SJCRH30 (cell line): ENCODE measurements at regions not wholly inside any gene's neighbourhood (a gene's known extent, or its start where the extent isn't known, plus 50 kb on each side); places are given as distances from the start of the nearest gene placed in this dataset.
A peak's percentile ranks its signal among the peaks of the same experiment; 100 is the strongest.

Experiments used
- DNase-seq, 2 experiments: peaks; one replicate each; pipeline ENCODE4 v3.0.0-alpha.2; 2015 to 2020
- H3K27ac ChIP-seq: fragments of 250-450 bp; sonication (Bioruptor Pico); 2 replicates; pipeline ENCODE4 v1.5.1; 2020; ENCODE audit warnings: mild to moderate bottlenecking, moderate library complexity
- H3K27me3 ChIP-seq: fragments of 250-450 bp; sonication (Bioruptor Pico); 2 replicates; pipeline ENCODE4 v1.5.1; 2020; ENCODE audit warnings: mild to moderate bottlenecking, moderate library complexity
- H3K36me3 ChIP-seq: fragments of 250-450 bp; sonication (Bioruptor Pico); 2 replicates; pipeline ENCODE4 v1.5.1; 2020; ENCODE audit warnings: mild to moderate bottlenecking, moderate library complexity
- H3K4me1 ChIP-seq: fragments of 250-450 bp; sonication (Bioruptor Pico); 2 replicates; pipeline ENCODE4 v1.5.1; 2020; ENCODE audit warnings: mild to moderate bottlenecking, moderate library complexity
- H3K4me3 ChIP-seq: fragments of 250-450 bp; sonication (Bioruptor Pico); 2 replicates; pipeline ENCODE4 v1.5.1; 2020; ENCODE audit warnings: mild to moderate bottlenecking, moderate library complexity
- H3K9me3 ChIP-seq: fragments of 250-450 bp; sonication (Bioruptor Pico); replicated peaks from 2 replicates; pipeline ENCODE4 v1.5.1; 2020; ENCODE audit warnings: mild to moderate bottlenecking, moderate library complexity

DNA sequence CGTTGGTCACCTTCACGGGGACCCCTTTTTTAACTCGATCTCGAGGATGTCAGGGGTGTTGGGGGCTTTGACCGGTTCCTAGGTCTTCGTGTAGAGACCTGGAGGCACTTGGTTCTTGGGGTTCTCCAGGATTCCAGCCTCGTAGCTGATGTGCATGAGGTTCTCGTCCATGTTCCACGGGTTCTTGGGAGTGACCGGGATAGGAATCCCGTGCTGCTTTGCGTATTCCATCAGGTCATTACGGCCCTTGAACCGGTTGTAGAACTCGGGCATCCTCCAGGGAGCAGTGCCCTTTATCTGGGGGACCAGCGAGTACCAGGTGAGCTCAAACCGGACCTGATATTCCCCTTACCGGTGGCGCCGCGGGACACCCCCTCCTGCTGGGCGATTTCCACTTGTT lies 88.0 kb upstream of the RIPOR2 start:
- no peaks in the 10 kb centered on the region for H3K36me3 ChIP-seq
- no peaks in the 10 kb centered on the region for H3K27me3 ChIP-seq
- no peak overlapping the region for H3K4me3 ChIP-seq
- H3K27ac ChIP-seq = no peak overlapping the region
- H3K9me3 ChIP-seq = no peaks in the 10 kb centered on the region
- no peak for DNase-seq
- no peaks in the 10 kb centered on the region for H3K4me1 ChIP-seq

DNA sequence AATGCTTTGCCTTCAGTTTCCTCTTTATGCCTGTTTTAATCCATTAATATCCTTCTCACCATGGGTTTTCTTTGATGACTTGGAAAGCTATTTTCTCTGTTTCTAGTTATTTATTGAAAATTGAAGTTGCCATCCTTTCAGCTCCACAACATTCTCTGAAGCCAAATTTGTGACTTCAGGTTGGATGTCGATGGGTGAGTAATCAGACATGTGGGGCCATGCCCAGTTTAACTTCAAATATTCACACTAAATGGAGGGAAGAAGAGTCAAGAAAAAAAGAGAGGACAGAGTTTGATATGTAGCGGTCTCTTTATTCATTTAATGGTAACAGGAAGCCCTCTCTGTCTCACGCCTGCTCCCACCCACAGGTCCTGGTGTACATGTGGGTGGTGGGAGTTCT lies 89.1 kb upstream of the RIPOR2 start:
- Histone ChIP-seq H3K27ac (no peak overlapping the region), H3K4me3 (no peak overlapping the region), H3K4me1 (no peaks in the 10 kb centered on the region), H3K9me3 (no peaks in the 10 kb centered on the region), H3K27me3 (no peaks in the 10 kb centered on the region), H3K36me3 (no peaks in the 10 kb centered on the region)
- no peak for DNase-seq

DNA sequence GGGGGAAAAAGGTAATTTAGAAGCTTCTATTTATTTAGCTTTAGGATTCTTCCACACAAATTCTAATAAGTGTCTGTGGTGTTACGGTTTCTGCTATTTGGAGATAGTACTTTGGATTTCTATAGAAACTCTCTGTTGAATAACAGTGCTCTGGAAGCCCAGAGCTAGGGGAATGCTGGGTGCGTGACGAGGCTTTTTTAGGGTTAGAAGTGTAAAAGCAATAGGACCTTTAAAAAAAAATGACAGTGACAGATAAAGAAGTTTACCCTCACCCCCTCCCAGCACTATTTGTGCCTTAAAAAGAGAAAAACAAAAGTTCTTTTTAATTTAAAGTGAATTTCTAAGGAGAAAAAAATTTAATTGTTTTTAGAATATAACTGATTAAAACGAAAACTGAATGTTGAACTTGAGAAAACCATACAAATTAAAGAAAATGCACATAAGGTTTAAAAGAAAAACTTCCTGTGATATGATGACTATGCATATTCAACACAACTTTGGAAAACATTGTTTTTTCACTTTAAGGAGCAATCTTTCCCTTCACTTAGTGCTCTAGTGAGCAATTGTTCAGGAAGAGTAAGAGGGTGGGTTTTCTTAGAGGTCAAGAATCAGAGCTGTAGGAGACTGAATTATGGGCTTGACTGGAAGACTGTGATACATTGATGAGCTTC lies 89.6 kb upstream of the RIPOR2 start:
- DNase-seq = no peak
- Histone ChIP-seq H3K4me1 (no peaks in the 10 kb centered on the region), H3K4me3 (no peak overlapping the region), H3K36me3 (no peaks in the 10 kb centered on the region), H3K27ac (no peak overlapping the region), H3K27me3 (no peaks in the 10 kb centered on the region), H3K9me3 (no peaks in the 10 kb centered on the region)

DNA sequence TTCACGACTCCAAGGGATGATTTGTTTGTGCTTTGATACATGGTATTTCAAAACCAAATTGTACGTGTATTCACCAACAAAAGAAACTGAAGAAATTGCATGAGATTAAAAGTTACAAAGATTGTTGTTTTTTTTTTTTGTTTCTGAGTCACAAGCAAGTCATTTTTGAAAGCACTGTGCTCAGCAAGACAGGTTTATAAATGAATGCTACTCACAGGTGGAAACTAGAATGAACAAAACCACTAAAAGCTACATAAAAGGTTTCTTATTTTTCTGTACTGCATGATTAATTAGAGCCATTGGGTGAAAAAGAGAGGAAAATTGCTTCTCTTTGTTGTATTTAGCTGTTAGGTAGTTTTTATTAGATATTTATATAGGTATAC lies 90.2 kb upstream of the RIPOR2 start:
- H3K4me1 ChIP-seq = no peaks in the 10 kb centered on the region
- H3K9me3 ChIP-seq = no peaks in the 10 kb centered on the region
- H3K27me3 ChIP-seq = no peaks in the 10 kb centered on the region
- H3K36me3 ChIP-seq = no peaks in the 10 kb centered on the region
- no peak overlapping the region for H3K27ac ChIP-seq
- no peak overlapping the region for H3K4me3 ChIP-seq
- no peak for DNase-seq

DNA sequence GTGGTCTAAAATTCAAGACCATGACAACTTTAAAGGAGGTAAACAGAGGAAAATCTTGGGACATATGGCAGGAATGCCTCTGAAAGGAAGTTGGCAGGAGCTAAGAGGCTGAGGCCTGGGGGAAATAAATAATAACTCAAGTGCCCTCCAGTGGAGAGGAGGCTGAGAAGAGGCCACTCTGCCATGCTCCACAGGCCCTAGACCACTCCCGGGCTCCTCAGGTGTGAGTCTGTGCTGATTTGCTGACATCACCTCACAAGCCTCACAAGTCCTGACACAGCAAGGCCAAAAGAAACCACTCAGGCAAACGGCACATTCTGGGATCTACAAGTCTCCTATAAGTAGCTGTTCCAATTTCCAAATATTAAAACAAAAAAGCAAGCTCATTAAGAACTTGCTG lies 91.0 kb upstream of the RIPOR2 start:
- H3K4me1 ChIP-seq = no peaks in the 10 kb centered on the region
- no peak overlapping the region for H3K4me3 ChIP-seq
- no peak for DNase-seq
- H3K9me3 ChIP-seq = no peaks in the 10 kb centered on the region
- H3K27me3 ChIP-seq = no peaks in the 10 kb centered on the region
- no peak overlapping the region for H3K27ac ChIP-seq
- H3K36me3 ChIP-seq = no peaks in the 10 kb centered on the region

DNA sequence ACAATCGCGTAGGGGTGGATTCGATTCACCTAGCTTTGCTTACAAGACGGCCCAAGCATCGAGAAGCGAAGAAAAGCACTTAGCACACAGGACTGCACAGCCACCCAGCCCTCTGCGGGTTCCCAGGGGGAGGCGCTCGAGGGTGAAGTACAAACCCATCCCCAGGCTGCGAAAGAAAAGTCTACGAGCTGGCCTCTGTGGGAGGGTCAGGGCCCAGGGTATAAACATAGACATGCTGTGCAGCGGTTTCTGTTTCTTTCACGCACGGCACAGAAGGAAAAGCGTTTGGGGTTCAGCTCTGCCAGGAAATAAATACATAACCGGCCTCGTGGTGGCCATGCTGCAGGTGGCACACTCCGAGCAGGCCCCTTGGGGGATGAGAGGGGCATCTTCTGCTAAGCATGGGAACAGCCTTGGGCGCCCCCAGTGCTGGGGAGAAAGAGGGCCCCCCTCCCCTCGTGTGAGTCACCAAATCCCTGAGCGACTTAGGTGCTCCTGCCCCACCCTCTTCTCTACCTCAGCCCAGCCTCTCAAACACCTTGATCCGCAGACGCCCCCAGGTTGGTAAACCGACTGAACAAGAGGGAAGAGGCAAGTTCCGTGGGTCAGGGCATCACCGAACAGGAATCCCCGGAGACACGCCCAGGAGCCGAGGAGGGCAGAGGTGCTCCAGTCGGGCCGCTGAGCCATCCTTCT lies 91.6 kb upstream of the RIPOR2 start:
- H3K4me1 ChIP-seq = no peaks in the 10 kb centered on the region
- no peak overlapping the region for H3K4me3 ChIP-seq

DNA sequence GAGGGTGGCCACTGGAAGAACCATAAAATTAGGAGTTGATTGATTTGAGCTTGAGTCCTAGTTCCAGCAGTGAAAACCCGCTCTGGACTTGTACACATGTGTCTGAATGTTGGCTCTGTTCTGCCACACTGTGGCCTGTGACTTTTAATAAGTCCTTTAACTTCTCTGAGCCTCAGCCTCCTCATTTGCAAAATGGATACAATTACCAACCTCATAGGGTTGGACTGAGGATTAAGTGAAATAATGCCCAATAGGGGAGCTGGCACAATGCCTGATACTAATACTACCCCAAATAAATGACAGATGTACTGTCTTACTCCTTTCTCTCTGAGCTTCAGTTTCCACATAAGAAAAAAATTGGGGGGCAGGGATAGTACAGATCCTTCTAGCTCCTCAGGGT lies 92.6 kb upstream of the RIPOR2 start:
- Histone ChIP-seq H3K27ac (no peak overlapping the region), H3K27me3 (no peaks in the 10 kb centered on the region), H3K4me3 (no peak overlapping the region), H3K36me3 (no peaks in the 10 kb centered on the region), H3K9me3 (no peaks in the 10 kb centered on the region), H3K4me1 (no peaks in the 10 kb centered on the region)
- DNase-seq = no peak

More for the DNA sequence above, 91.6 kb upstream of the RIPOR2 start:
- no peaks in the 10 kb centered on the region for H3K27me3 ChIP-seq
- H3K9me3 ChIP-seq = no peaks in the 10 kb centered on the region
- H3K36me3 ChIP-seq = no peaks in the 10 kb centered on the region
- H3K27ac ChIP-seq = no peak overlapping the region
- DNase-seq = no peak

DNA sequence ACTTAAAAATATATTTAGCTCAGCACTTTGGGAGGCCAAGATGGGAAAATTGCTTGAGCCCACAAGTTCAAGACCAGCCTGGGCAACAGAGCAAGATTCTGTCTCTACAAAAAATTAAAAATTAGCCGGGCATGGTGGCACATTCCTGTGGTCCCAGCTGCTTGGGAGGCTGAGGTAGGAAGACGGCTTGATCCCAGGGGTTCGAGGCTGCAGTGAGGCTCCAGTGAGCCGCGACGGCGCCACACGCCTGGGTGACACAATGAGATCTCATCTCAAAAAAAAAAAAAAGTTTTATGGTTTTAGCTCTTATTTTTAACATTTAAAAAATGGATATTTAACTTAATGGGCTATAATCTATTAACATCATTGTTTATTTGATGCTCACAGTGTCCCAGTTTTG lies 97.2 kb upstream of the RIPOR2 start:
- H3K27me3 ChIP-seq = no peaks in the 10 kb centered on the region
- no peaks in the 10 kb centered on the region for H3K4me1 ChIP-seq
- no peaks in the 10 kb centered on the region for H3K36me3 ChIP-seq
- H3K27ac ChIP-seq = no peak overlapping the region
- H3K9me3 ChIP-seq = no peaks in the 10 kb centered on the region
- DNase-seq = no peak
- H3K4me3 ChIP-seq = no peak overlapping the region

DNA sequence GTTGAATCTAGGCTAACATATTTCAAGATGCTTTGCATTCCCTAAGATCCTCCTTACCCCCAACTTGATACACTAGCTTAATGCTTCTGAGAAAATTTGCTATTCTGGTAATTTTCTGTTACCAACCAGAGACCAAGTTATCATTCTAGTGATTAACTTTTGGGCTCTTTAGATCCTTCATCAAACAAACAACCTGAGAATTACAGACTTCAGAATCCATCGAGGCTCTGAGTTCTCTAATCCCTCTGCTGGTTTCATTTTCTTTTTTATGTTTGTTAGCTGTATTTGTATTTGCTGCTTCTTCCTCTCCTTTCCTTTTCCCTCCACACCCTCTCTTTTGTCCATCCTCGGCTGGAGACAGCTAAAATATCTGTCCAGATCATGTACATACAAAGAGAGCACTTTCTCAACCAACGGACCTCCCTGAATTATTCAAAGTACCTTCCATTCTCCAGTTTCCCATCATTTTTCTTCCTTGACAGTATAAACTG lies 98.7 kb upstream of the RIPOR2 start:
- no peak for DNase-seq
- H3K4me3 ChIP-seq = no peak overlapping the region
- H3K27me3 ChIP-seq = no peaks in the 10 kb centered on the region
- no peaks in the 10 kb centered on the region for H3K9me3 ChIP-seq
- no peak overlapping the region for H3K27ac ChIP-seq
- no peaks in the 10 kb centered on the region for H3K4me1 ChIP-seq
- H3K36me3 ChIP-seq = no peaks in the 10 kb centered on the region

DNA sequence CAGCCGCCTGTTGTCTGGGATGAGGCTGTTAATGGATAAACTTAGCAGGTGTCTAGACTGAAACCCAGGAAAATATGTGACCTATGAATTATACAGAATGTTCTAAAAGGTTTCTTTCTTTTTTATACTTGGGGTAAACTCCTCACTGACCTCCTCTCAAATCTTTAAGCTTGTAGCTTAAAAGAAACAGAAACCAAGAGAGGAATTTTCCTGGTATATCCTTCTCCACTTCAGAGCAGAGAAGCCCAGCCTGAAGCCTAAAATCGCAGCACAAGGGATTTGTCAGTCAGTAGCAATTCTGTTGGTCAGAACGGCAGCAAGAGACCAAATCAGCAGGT lies 99.4 kb upstream of the RIPOR2 start:
- H3K27ac ChIP-seq = no peak overlapping the region

DNA sequence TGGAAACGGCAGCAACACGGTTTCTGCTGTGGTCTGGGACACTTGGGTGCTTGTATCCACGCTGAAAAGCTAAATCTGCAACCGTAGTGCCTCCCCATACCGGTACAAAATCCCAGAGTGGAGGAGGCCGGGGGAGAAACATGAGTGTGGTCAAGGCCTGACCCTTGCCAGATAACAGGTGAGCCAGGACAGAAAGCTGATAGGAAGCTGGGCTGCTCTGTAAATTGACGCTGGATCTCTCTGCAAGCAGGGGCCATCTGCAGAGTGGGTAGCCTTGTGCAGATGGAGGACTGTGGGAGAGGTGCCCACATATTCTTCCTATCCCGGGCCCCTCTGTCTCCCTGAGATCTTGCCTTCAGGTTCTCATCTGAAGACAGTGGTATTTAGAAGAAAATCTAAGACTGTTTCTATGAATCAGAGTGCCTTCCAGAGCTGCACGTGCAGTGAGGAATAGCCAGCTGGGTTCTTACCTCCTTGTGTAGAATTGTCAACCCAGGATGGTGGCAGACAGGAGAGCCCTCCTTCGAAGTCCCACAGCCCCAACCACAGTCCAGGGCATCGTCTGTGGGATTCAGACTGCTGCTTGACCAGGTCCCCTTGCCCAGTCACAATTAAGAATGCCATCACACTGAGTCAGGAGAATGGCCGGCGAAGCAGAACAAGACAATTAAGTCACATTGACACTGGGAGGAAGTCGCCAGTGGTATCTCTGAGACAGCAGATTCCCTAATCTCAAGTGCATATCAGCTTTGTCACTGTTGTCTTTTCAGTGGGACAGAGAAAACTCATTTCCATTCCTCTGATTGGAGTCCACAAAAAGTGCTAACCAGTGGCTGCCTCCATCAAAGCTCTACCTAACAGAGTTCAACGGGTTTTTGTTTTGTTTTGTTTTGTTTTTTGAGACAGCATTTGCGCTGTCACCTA lies 100.0 kb upstream of the RIPOR2 start:
- Histone ChIP-seq H3K27ac (no peak overlapping the region), H3K36me3 (no peaks in the 10 kb centered on the region), H3K9me3 (no peaks in the 10 kb centered on the region), H3K4me3 (no peak overlapping the region), H3K27me3 (no peaks in the 10 kb centered on the region), H3K4me1 (no peaks in the 10 kb centered on the region)
- no peak for DNase-seq

More for the DNA sequence above, 99.4 kb upstream of the RIPOR2 start:
- Histone ChIP-seq H3K27me3 (no peaks in the 10 kb centered on the region), H3K4me1 (no peaks in the 10 kb centered on the region), H3K36me3 (no peaks in the 10 kb centered on the region), H3K4me3 (no peak overlapping the region), H3K9me3 (no peaks in the 10 kb centered on the region)
- DNase-seq = no peak

DNA sequence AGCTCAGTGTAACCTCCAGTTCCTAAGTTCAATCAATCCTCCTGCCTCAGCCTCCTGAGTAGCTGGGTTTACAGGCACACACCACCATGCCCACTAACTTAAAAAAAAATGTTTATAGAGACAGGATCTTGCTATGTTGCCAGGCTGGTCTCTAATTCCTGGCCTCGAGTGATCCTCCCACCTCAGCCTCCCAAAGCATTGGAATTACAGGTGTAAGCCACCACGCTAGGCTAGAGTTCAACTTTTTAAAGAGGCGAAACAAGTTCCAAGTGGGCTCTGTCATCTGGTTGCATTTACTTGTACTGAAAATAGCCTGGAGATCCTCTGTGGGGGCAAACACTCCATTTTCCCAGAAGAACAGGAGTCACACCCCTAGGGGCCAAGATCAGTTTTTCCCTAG lies 100.7 kb upstream of the RIPOR2 start:
- Histone ChIP-seq H3K27me3 (no peaks in the 10 kb centered on the region), H3K4me3 (no peak overlapping the region), H3K4me1 (no peaks in the 10 kb centered on the region), H3K27ac (no peak overlapping the region), H3K9me3 (no peaks in the 10 kb centered on the region), H3K36me3 (no peaks in the 10 kb centered on the region)
- DNase-seq = no peak

DNA sequence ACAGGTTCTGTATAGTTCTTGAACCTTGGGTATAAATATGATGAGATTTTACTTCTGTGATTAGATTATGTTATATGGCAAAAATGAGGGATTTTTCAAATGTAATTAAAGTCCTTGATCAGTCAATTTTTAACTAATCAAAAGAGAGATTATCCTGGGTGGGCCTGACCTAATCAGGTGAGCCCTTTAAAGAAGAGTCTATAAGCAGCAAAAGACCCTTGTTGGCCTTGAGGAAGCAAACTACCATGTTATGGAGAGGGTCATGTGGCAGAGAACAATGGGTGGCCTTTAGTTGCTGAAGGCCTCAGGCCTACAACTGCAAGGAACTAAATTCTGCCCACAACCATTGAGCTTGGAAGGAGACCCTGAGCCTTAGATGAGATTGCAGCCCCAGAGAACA lies 102.5 kb upstream of the RIPOR2 start:
- no peaks in the 10 kb centered on the region for H3K4me1 ChIP-seq
- no peaks in the 10 kb centered on the region for H3K9me3 ChIP-seq
- no peak overlapping the region for H3K4me3 ChIP-seq
- peak in 1 of 2 experiments; percentile 29 for DNase-seq
- peak overlapping the region; percentile 55 for H3K27ac ChIP-seq
- H3K36me3 ChIP-seq = no peaks in the 10 kb centered on the region
- no peaks in the 10 kb centered on the region for H3K27me3 ChIP-seq

DNA sequence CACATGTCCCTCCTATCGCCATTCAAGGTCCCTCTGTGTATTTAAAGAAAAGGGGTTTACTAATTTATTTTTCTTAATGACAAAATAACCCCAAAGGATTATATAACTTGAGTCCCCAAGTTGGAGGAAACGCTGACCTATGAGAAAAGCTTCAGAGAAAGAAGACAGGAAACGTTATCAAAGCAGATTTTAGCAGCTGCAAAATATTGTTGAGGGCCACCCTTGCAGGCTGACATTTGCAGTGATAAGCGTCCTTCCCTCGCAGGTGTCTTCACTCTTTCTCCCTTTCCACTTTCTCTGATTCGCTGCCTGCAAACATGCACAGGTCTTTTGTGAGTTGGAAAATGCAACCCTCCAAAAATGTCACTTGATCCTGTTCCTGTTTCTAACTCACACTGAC lies 103.2 kb upstream of the RIPOR2 start:
- H3K4me1 ChIP-seq = no peaks in the 10 kb centered on the region
- peak in 1 of 2 experiments; percentile 15 for DNase-seq
- no peaks in the 10 kb centered on the region for H3K9me3 ChIP-seq
- H3K4me3 ChIP-seq = no peak overlapping the region
- H3K27me3 ChIP-seq = no peaks in the 10 kb centered on the region
- H3K27ac ChIP-seq = peak overlapping the region; percentile 55
- no peaks in the 10 kb centered on the region for H3K36me3 ChIP-seq

DNA sequence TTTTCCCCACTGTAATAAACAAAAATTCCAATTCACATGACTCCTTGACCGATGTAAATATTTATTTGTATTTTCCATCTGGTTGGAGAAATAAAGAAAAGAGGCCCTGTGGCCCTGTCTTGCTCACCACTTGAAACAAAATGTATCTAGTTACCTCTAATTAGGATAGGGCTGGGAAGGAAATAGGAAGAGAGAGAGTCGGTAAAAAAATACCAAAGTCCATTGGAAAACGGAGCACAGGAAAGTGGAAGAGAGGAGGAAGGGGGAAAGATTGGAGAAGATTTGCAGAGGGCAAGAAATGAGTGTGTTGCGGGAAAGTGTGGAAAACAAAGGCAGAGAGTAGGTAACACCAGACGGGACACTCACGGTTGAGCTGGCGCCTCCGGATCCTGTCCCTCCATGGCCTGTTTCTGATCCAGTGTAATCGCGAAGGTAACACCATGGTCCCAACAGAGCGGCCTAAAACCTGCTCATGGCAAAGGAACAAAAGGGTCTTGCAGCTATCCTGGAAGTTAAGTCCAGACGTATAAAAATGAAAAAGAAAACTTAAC lies 105.8 kb upstream of the RIPOR2 start:
- DNase-seq = no peak
- Histone ChIP-seq H3K27ac (no peak overlapping the region), H3K27me3 (no peaks in the 10 kb centered on the region), H3K36me3 (no peaks in the 10 kb centered on the region), H3K9me3 (no peaks in the 10 kb centered on the region), H3K4me1 (no peaks in the 10 kb centered on the region), H3K4me3 (no peak overlapping the region)
